ENCODE measurements at regions not wholly inside any gene's neighbourhood (a gene's known extent, or its start where the extent isn't known, plus 50 kb on each side); places are given as distances from the start of the nearest gene placed in this dataset.

DNA sequence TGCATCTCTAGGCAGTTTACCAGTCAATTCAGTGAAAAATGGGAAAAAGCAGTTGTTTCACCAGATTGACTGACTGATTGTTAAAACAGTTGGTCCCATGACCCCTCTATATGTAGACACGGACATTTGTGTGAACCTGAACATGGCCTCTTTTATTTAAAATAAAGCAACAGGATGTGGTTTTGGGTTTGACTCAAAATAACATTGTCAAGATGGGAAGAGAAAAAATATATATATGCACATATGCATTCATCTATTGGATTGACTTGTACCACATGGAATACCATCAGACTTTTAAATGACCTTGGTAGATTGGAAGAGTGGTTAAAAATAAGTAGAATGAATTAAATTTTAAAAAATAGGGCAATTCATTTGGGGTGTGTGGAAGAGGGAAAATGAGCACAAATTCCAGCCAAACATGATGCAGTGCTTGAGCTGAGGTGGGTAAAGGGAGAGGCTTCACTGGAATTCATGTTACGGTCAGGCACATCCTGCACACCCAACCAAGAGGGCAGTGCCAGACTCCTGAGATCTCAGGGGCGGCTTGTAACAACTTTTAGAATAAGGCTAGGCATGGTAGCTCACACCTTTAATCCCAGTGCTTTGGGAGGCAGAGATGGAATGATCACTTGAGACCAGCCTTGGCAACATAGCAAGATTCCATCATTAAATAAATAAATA, 560.7 kb upstream of the TENM3 start:
- no peak for DNase-seq (ENCODE audit: low read depth)

GRCh38 chr4:181684310-181684709, 558.9 kb upstream of the TENM3 start:
- no peak for DNase-seq (ENCODE audit: low read depth)

DNA sequence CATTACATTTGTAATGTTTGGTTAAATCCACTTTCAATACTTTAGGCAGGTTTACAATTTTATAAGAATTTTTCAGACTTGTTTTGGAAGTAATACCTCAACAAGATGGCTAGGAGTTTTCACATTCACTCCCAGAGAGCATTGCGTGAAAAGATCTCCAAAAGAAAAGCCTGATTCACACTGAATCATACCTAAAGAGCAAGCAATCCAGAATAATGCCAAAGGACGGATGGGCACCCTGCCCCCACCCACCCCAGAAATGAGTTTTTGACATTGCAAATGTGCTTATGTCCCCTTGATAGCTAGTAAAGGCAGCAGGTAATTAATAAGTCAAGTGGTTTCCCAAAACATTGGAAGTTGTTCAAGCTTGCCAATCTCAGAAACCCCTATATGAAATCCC, 557.7 kb upstream of the TENM3 start:
- no peak for DNase-seq (ENCODE audit: low read depth)

- DNase-seq (ENCODE audit: low read depth) = no peak
Observed at GRCh38 chr4:181685911-181686310, 557.3 kb upstream of the TENM3 start.

GRCh38 chr4:181687116-181687515, 556.1 kb upstream of the TENM3 start:
- no peak for DNase-seq (ENCODE audit: low read depth)

DNA sequence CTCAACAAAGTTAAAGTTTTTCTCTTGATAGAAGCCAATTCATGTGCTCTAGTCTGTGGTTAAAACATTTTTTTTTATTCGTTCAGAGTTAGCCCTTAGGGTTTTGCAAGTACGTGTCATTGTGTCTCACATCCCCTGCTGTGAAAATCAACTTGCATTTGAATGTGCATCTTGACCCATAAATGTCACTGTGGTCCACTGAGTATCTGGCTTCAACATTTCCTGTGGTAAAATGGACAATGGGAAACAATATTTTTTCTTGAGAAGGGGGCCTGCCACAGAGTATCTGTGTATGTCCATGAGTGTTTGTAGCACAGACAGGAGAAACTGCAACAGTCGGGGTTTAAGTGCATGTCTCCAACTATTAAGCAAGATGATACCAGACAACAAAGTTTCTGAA, 554.8 kb upstream of the TENM3 start:
- no peak for DNase-seq (ENCODE audit: low read depth)

DNA sequence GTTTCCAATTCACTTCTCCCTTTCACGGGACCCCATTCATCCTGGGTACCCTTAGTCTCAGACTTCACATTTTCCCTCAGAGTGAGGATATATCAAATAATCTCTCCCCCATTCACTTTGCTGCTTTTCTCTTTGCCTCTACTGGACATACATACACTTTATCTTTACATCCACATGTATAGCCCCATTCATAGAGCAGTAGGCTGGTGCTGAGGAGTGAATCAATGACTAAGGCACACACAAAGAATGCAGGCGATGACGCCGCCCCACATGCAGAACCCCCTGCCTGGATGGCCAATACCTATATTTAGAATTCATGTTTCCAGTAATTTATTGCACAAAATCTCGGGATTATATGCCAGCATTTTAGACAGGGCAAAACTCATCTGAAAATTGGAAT, 554.3 kb upstream of the TENM3 start:
- no peak for DNase-seq (ENCODE audit: low read depth)

DNA sequence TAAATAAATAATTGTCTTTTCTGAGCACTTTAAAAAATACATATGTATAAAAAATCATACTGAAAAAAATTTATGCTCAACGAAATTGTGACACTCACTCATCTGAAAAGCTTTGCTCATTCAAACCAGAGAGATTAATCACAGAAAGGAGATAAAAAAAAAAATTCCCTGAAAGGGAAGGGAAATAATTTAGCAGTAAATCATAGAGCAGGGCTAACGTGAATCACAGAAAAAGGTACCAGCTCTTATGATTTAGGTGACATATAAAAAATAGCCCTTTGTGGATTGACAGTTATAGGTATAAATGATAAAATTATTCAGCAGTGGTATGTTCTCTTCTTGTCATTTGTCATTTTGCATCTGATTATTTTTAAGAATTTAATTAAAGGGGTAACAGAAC, 552.7 kb upstream of the TENM3 start:
- DNase-seq (ENCODE audit: low read depth) = no peak

DNA sequence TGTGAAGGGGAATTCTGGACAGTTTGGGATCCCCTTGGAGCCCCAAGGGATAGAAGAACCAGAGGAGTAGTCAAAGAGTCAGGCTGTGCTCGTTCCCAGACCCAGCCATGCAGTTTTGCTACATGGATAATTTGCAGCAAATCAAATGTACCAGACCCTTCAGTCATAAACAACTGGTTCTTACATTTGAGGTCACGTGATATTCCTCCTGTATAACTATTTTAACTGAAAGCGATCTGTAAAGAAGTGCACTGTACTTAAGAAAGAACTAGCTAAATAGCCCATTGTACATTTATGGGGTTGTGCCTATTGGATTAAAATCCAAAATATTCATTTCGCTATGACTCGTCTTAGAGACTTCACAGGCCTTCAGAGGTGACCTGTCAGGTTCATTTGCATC, 550.2 kb upstream of the TENM3 start:
- DNase-seq (ENCODE audit: low read depth) = no peak

GRCh38 chr4:181693517-181693916, 549.7 kb upstream of the TENM3 start:
- DNase-seq (ENCODE audit: low read depth) = no peak

- no peak for DNase-seq (ENCODE audit: low read depth)
Observed at GRCh38 chr4:181698221-181698620, 545.0 kb upstream of the TENM3 start.

- no peak for DNase-seq (ENCODE audit: low read depth)
Observed at GRCh38 chr4:181701214-181701613, 542.0 kb upstream of the TENM3 start.

DNA sequence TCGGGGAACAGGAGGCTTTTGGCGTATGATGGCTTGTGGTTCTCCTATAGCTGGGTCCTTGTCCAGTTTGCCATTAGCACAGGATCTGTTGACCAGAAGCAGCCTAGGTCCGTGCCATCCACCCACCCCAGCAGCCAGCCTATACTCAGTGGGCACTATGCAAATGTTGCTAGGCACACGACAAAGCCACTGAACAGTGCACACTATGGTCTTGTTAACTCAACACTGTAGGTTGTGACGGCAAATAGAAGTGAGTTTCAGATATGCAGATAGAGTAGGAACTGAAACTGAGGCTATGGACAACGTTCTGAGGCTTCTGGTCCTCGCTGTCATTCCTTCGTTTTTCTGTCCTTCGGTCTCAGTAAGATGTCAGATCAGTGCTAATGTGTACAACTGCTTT, 541.3 kb upstream of the TENM3 start:
- DNase-seq (ENCODE audit: low read depth) = no peak

DNA sequence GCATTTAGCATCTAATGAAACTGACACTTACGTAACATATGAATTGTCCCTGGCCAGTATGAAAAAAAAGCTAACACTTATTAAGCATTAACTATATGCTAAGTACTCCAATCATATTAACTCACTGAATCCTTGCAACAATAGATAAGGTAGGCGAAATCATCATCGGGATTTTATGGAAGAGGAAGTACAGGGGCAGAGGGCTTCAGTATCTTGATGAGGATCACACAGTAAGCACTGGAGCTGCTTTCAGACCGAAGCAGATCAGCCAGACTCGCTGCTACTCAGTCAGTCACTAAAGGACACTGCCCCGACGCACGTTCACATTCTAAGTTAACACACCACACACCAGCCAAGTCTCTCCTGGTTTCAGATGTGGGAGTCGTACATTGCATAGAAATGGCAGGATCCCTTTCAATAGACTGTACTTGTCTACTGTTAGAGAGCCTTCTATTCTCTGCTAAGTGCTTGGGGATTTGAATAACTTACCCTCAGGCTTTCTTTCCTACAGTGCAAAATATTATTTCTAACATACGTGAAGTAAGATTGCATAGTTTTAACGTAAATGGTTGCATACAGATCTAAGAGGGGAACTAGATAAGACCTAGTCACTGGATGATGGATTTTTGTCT, 540.2 kb upstream of the TENM3 start:
- DNase-seq (ENCODE audit: low read depth) = no peak

DNA sequence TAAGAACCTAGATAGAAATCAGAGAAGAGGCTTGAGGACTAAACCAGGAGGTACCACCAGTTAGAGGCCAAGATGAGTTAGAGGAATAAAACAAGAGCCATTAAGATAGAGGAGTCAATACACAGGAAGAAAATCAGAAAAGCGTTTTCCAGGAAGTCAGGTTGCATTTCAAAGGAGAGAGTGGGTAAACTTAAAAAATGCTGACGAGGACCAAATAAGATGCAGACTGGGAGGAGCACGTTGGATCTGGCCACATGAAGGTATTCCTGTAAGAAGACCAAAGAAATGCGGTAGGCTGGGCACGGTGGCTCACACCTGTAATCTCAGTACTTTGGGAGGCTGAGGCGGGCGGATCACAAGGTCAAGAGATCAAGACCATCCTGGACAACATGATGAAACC, 533.1 kb upstream of the TENM3 start:
- no peak for DNase-seq (ENCODE audit: low read depth)

DNA sequence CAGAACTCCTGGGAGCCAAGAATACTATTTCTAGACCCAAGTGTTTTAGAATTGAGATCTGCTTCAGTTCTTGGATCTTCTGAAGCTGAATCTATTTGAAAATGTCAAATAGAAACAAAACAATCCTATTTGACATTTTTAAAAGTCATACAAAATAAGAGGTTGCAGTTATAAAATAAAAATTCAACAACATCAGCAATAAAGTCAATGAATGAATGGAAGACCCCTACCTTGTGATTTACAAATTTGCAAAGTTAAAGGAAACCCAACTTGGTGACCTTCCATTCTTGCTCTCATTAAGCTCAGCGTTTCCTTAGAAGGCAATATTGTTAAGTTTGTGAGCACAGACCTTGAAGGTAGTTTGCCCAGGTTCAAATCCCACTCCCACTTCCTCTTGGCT, 531.8 kb upstream of the TENM3 start:
- no peak for DNase-seq (ENCODE audit: low read depth)

- DNase-seq (ENCODE audit: low read depth) = no peak
Observed at GRCh38 chr4:181728305-181728966, 514.8 kb upstream of the TENM3 start.

DNA sequence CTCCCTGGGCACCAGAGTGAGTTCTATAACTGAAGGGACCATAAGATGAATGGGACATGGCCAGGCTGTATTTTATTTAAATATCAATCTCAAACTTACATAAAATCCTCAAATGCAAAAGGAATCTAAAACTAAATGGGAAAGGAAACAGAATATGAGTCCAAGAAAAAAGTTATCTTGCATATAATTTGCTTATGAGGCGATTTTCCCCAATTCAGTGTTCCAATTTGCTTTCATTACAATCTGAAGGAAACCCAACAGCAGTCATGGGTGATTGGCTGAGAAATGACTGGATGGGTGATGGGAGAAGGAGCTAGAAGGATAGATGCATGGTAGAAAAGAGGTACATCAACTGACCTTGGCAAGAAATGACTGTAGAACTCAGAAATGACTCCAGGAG, 511.3 kb upstream of the TENM3 start:
- no peak for DNase-seq (ENCODE audit: low read depth)

DNA sequence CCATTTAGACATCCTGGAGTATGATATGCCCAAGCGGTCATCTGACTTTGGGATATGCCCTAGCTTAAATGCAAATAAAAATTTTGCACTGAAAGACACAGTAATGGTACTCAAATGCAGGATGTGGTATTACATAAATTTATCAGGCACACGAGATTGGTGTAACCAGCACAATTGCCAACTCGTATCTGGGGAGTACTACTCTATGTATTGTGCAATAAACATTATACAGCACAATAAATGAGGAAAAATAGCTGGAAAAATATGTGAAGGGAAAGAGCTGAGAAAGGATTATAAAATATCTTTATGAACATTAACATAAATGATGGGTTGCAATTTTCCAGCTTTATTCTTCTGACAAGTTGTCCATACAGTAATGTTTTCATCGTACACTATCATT, 505.5 kb upstream of the TENM3 start:
- no peak for DNase-seq (ENCODE audit: low read depth)

DNA sequence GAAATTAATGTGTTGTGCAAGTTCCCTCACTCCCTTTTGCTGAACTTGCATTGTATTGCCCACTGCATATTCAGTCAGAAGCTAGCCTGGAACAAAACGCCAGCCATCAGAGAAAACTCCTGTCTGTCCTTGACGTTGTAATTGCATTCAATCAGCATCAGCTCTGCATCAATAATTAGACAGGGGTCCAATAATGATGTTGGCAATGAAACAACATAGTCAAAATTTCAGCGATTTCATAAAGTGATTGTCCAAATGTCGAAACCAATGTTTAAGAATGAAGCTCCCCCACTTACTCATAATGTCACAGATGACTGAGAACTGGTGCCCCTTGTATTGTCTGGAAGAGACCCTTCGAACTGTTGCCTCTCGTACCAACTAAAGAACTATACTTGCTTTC, 504.2 kb upstream of the TENM3 start:
- no peak for DNase-seq (ENCODE audit: low read depth)

GRCh38 chr4:181741513-181741912, 501.7 kb upstream of the TENM3 start:
- DNase-seq (ENCODE audit: low read depth) = no peak

GRCh38 chr4:181745933-181746625, 497.1 kb upstream of the TENM3 start:
- no peak for DNase-seq (ENCODE audit: low read depth)

- no peak for DNase-seq (ENCODE audit: low read depth)
Observed at GRCh38 chr4:181748581-181748980, 494.6 kb upstream of the TENM3 start.
